ENCODE measurements at regions not wholly inside any gene's neighbourhood (a gene's known extent, or its start where the extent isn't known, plus 50 kb on each side); places are given as distances from the start of the nearest gene placed in this dataset.
"Not testable (repeated sequence)": the region's sequence is repeated elsewhere in the genome, so short reads cannot be mapped to it uniquely, and the experiment has no call there.

- Mint-ChIP-seq H3K4me1 (ENCODE audit: unreplicated experiment) (peaks cover 19% of the 10 kb centered on the region), H3K4me3 (ENCODE audit: unreplicated experiment) (no peak overlapping the region), H3K27ac (ENCODE audit: unreplicated experiment) (peak overlapping the region; percentile 2), H3K9me3 (ENCODE audit: unreplicated experiment) (no peaks in the 10 kb centered on the region), H3K27me3 (ENCODE audit: unreplicated experiment) (peaks cover 2% of the 10 kb centered on the region), H3K36me3 (ENCODE audit: low read depth, unreplicated experiment) (no peaks in the 10 kb centered on the region)
- no peak for TF ChIP-seq CTCF (IDR thresholded peaks at IDR 0.05; ENCODE audit: unreplicated experiment)
- DNase-seq (ENCODE audit: low spot score): no peak
Measured at GRCh38 chr11:86873573-86874083, 73.3 kb downstream of the PRSS23 start.

GRCh38 chr11:86874304-86875056 is 74.1 kb downstream of the PRSS23 start:
- Mint-ChIP-seq H3K4me1 (ENCODE audit: unreplicated experiment) (peaks cover 18% of the 10 kb centered on the region), H3K36me3 (ENCODE audit: low read depth, unreplicated experiment) (no peaks in the 10 kb centered on the region), H3K27ac (ENCODE audit: unreplicated experiment) (no peak overlapping the region), H3K4me3 (ENCODE audit: unreplicated experiment) (no peak overlapping the region), H3K27me3 (ENCODE audit: unreplicated experiment) (peaks cover 2% of the 10 kb centered on the region), H3K9me3 (ENCODE audit: unreplicated experiment) (no peaks in the 10 kb centered on the region)
- no peak for DNase-seq (ENCODE audit: low spot score)
- no peak for TF ChIP-seq CTCF (IDR thresholded peaks at IDR 0.05; ENCODE audit: unreplicated experiment)

GRCh38 chr11:86876716-86877234 is 76.4 kb downstream of the PRSS23 start:
- Mint-ChIP-seq H3K27ac (ENCODE audit: unreplicated experiment) (no peak overlapping the region), H3K4me1 (ENCODE audit: unreplicated experiment) (peaks cover 17% of the 10 kb centered on the region), H3K9me3 (ENCODE audit: unreplicated experiment) (no peaks in the 10 kb centered on the region), H3K4me3 (ENCODE audit: unreplicated experiment) (no peak overlapping the region), H3K27me3 (ENCODE audit: unreplicated experiment) (peaks cover 5% of the 10 kb centered on the region), H3K36me3 (ENCODE audit: low read depth, unreplicated experiment) (peaks cover 5% of the 10 kb centered on the region)
- no peak for TF ChIP-seq CTCF (IDR thresholded peaks at IDR 0.05; ENCODE audit: unreplicated experiment)
- no peak for DNase-seq (ENCODE audit: low spot score)

- no peak for DNase-seq (ENCODE audit: low spot score)
- peaks cover 17% of the 10 kb centered on the region for H3K4me1 Mint-ChIP-seq (ENCODE audit: unreplicated experiment)
- H3K9me3 Mint-ChIP-seq (ENCODE audit: unreplicated experiment): no peaks in the 10 kb centered on the region
- peaks cover 5% of the 10 kb centered on the region for H3K36me3 Mint-ChIP-seq (ENCODE audit: low read depth, unreplicated experiment)
- H3K27me3 Mint-ChIP-seq (ENCODE audit: unreplicated experiment): peaks cover 5% of the 10 kb centered on the region
- no peak overlapping the region for H3K4me3 Mint-ChIP-seq (ENCODE audit: unreplicated experiment)
- no peak for TF ChIP-seq CTCF (IDR thresholded peaks at IDR 0.05; ENCODE audit: unreplicated experiment)
- H3K27ac Mint-ChIP-seq (ENCODE audit: unreplicated experiment): no peak overlapping the region
Measured at GRCh38 chr11:86877503-86877902, 77.2 kb downstream of the PRSS23 start.

- not testable (repeated sequence) for H3K27ac Mint-ChIP-seq (ENCODE audit: unreplicated experiment); H3K36me3 Mint-ChIP-seq (ENCODE audit: low read depth, unreplicated experiment); H3K9me3 Mint-ChIP-seq (ENCODE audit: unreplicated experiment); DNase-seq (ENCODE audit: low spot score); H3K27me3 Mint-ChIP-seq (ENCODE audit: unreplicated experiment); H3K4me3 Mint-ChIP-seq (ENCODE audit: unreplicated experiment)
- H3K4me1 Mint-ChIP-seq (ENCODE audit: unreplicated experiment): peaks cover 10% of the 10 kb centered on the region
Measured at GRCh38 chr11:86879241-86879640, 76.0 kb downstream of the FZD4 start.

Data from endothelial cell (in vitro differentiated cells).